ENCODE measurements at regions not wholly inside any gene's neighbourhood (a gene's known extent, or its start where the extent isn't known, plus 50 kb on each side); places are given as distances from the start of the nearest gene placed in this dataset.

GRCh38 chr16:6032438-6032837 is 934.8 kb upstream of the EEF2KMT start:
- no peak overlapping the region for H3K4me3 Mint-ChIP-seq
- no peak overlapping the region for H3K27ac Mint-ChIP-seq
- H3K27me3 Mint-ChIP-seq (ENCODE audit: low read depth): peaks cover 18% of the 10 kb centered on the region
- H3K4me1 Mint-ChIP-seq: no peaks in the 10 kb centered on the region
- TF ChIP-seq CTCF (IDR thresholded peaks at IDR 0.05; ENCODE audit: unreplicated experiment in 3 of 3): no peak
- no peaks in the 10 kb centered on the region for H3K36me3 Mint-ChIP-seq (ENCODE audit: low read depth)
- H3K9me3 Mint-ChIP-seq: no peaks in the 10 kb centered on the region

GRCh38 chr16:6031567-6031966 is 934.0 kb upstream of the EEF2KMT start:
- no peak for TF ChIP-seq CTCF (IDR thresholded peaks at IDR 0.05; ENCODE audit: unreplicated experiment in 3 of 3)
- Mint-ChIP-seq H3K27me3 (ENCODE audit: low read depth) (peaks cover 19% of the 10 kb centered on the region), H3K9me3 (no peaks in the 10 kb centered on the region), H3K4me1 (no peaks in the 10 kb centered on the region), H3K36me3 (ENCODE audit: low read depth) (no peaks in the 10 kb centered on the region), H3K27ac (no peak overlapping the region), H3K4me3 (no peak overlapping the region)

- Mint-ChIP-seq H3K9me3 (no peaks in the 10 kb centered on the region), H3K27ac (no peak overlapping the region), H3K36me3 (ENCODE audit: low read depth) (no peaks in the 10 kb centered on the region), H3K27me3 (ENCODE audit: low read depth) (peaks cover 22% of the 10 kb centered on the region), H3K4me3 (no peak overlapping the region), H3K4me1 (no peaks in the 10 kb centered on the region)
- no peak for TF ChIP-seq CTCF (IDR thresholded peaks at IDR 0.05; ENCODE audit: unreplicated experiment in 3 of 3)
These were observed 933.5 kb upstream of the EEF2KMT start for GRCh38 chr16:6031102-6031501.

GRCh38 chr16:6027733-6028132 is 930.1 kb upstream of the EEF2KMT start:
- no peak overlapping the region for H3K4me3 Mint-ChIP-seq
- no peak overlapping the region for H3K27ac Mint-ChIP-seq
- TF ChIP-seq CTCF (IDR thresholded peaks at IDR 0.05; ENCODE audit: unreplicated experiment in 3 of 3): no peak
- no peaks in the 10 kb centered on the region for H3K36me3 Mint-ChIP-seq (ENCODE audit: low read depth)
- H3K4me1 Mint-ChIP-seq: no peaks in the 10 kb centered on the region
- H3K27me3 Mint-ChIP-seq (ENCODE audit: low read depth): peaks cover 33% of the 10 kb centered on the region
- H3K9me3 Mint-ChIP-seq: no peaks in the 10 kb centered on the region

- H3K4me1 Mint-ChIP-seq: no peaks in the 10 kb centered on the region
- H3K9me3 Mint-ChIP-seq: no peaks in the 10 kb centered on the region
- peaks cover 68% of the 10 kb centered on the region for H3K27me3 Mint-ChIP-seq (ENCODE audit: low read depth)
- H3K36me3 Mint-ChIP-seq (ENCODE audit: low read depth): no peaks in the 10 kb centered on the region
- H3K4me3 Mint-ChIP-seq: no peak overlapping the region
- TF ChIP-seq CTCF (IDR thresholded peaks at IDR 0.05; ENCODE audit: unreplicated experiment in 3 of 3): no peak
- H3K27ac Mint-ChIP-seq: no peak overlapping the region
These were observed 925.9 kb upstream of the EEF2KMT start for GRCh38 chr16:6023449-6023848.

- peaks cover 77% of the 10 kb centered on the region for H3K27me3 Mint-ChIP-seq (ENCODE audit: low read depth)
- H3K4me1 Mint-ChIP-seq: no peaks in the 10 kb centered on the region
- H3K4me3 Mint-ChIP-seq: no peak overlapping the region
- no peaks in the 10 kb centered on the region for H3K36me3 Mint-ChIP-seq (ENCODE audit: low read depth)
- TF ChIP-seq CTCF (IDR thresholded peaks at IDR 0.05; ENCODE audit: unreplicated experiment in 3 of 3): no peak
- no peak overlapping the region for H3K27ac Mint-ChIP-seq
- H3K9me3 Mint-ChIP-seq: no peaks in the 10 kb centered on the region
These were observed 923.8 kb upstream of the EEF2KMT start for GRCh38 chr16:6021276-6021943.

Data from nephron (organoid).